CD4-positive, alpha-beta T cell (primary cell): ENCODE measurements at regions not wholly inside any gene's neighbourhood (a gene's known extent, or its start where the extent isn't known, plus 50 kb on each side); places are given as distances from the start of the nearest gene placed in this dataset.

Experiments
- ATAC-seq: fragments of 200-7000 bp; cut with Tn5 transposase; one replicate; pipeline ENCODE4 v1.10.0; 2022; ENCODE audit warnings: mild to moderate bottlenecking; ENCODE audit not compliant: poor library complexity
- CTCF ChIA-PET: fragments of 350-600 bp; sonication (Branson Sonifier 250); formaldehyde crosslinking; loops from one replicate; lab custom pipeline; 2021; ENCODE audit warnings: antibody characterized with exemption, inconsistent platforms; lab: Charles Lee
- POLR2A ChIA-PET: fragments of 350-600 bp; sonication (Branson Sonifier 250); formaldehyde crosslinking; loops from one replicate; lab custom pipeline; 2021; ENCODE audit warnings: antibody characterized with exemption, inconsistent platforms; lab: Charles Lee
- DNase-seq, 14 experiments: peaks; one replicate each; pipeline ENCODE4 v3.0.0-alpha.2; 2013 to 2020; ENCODE audit warnings: mixed read lengths in 2 of 14
- H3K27ac ChIP-seq, 2 donors: one replicate each; pipeline versions ENCODE4 v1.5.1 to v1.7.0; 2013; ENCODE audit warnings: low read length in 2 of 2, low read depth in 1 of 2, mild to moderate bottlenecking in 1 of 2
- H3K27me3 ChIP-seq, 2 experiments: 1 replicate in 1 of 2; 2 replicates in 1 of 2; pipeline versions ENCODE4 v1.6.1 to v1.7.0; 2013; ENCODE audit warnings: low read length in 2 of 2, control low read depth in 1 of 2, mild to moderate bottlenecking in 1 of 2, moderate library complexity in 1 of 2; ENCODE audit not compliant: insufficient read depth in 2 of 2, control insufficient read depth in 1 of 2
- H3K36me3 ChIP-seq: one replicate; pipeline ENCODE4 v1.6.1; 2013; ENCODE audit warnings: low read length, control low read depth; ENCODE audit not compliant: insufficient read depth
- H3K4me1 ChIP-seq: one replicate; pipeline ENCODE4 v1.6.1; 2013; ENCODE audit warnings: low read length, control low read depth; ENCODE audit not compliant: insufficient read depth
- H3K4me3 ChIP-seq: one replicate; pipeline ENCODE4 v1.5.1; 2013; ENCODE audit warnings: mild to moderate bottlenecking, low read length, moderate library complexity
- H3K9me3 ChIP-seq, 2 experiments: 1 replicate in 1 of 2; 2 replicates in 1 of 2; pipeline versions ENCODE4 v1.6.1 to v1.7.0; 2013; ENCODE audit warnings: low read length in 2 of 2, mild to moderate bottlenecking in 2 of 2, control low read depth in 1 of 2, moderate library complexity in 1 of 2; ENCODE audit not compliant: control insufficient read depth in 1 of 2, insufficient read depth in 1 of 2
- H3K27ac Mint-ChIP-seq: one replicate; pipeline ENCODE4 v1.8.0; 2020; ENCODE audit warnings: mixed read lengths
- H3K27me3 Mint-ChIP-seq: one replicate; pipeline ENCODE4 v1.8.0; 2021; ENCODE audit warnings: mixed read lengths
- H3K36me3 Mint-ChIP-seq: one replicate; pipeline ENCODE4 v1.8.0; 2021; ENCODE audit warnings: low read depth, mixed read lengths
- H3K4me1 Mint-ChIP-seq: one replicate; pipeline ENCODE4 v1.8.0; 2021; ENCODE audit warnings: low read depth, mixed read lengths
- H3K4me3 Mint-ChIP-seq: one replicate; pipeline ENCODE4 v1.8.0; 2020; ENCODE audit warnings: mild to moderate bottlenecking, mixed read lengths
- H3K9me3 Mint-ChIP-seq: one replicate; pipeline ENCODE4 v1.8.0; 2020; ENCODE audit warnings: mixed read lengths
- intact Hi-C, 2 experiments: fragments of 100-400 bp; cut with DNase I in 1 of 2; cut with micrococcal nuclease in 1 of 2; formaldehyde crosslinking; loops; one replicate each; pipeline versions ENCODE4 v1.15.1 to v1.9.0; 2023 to 2025; cut with DNase I, micrococcal nuclease
- TF ChIP-seq, protein P1 (sequence below): fragments of 200-600 bp; IDR thresholded peaks from one replicate; pipeline ENCODE4 v1.8.0; 2022; ENCODE audit warnings: antibody characterized with exemption, mild to moderate bottlenecking

DNA sequence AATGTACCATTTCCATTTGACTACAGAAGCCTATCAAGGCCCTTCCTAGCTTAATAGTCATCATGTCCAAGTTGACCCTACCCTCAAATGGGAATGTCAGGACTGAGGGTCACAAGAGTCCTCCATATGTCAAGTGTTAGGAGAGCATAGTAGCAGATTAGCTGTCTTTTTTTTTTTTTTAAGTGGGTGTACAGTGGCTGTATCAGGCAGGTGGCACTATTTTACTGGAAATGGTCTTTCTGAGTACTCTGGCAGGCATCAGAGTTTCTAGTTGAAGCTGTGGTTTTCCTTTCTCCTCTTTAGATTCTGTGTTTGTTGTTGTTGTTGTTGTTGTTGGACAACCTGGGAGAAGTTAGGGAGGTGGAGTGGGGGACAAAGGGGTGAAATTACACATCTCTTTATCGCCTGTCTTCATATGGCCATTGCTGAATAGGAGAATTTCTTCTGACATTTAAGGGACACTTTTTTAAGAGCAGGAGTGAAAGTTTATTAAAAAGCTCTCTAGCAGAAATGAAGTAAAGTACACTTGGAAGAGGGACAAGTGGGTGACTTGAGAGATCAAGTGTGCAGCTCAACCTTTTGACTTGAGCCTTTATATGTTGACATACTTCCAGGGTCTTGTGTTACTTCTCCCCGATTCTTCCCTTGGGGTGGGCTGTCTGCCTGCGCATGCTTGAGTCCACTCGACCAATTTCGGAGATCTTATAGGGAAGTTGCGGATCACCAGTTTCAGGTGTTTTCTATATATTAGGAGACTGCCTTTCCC, 104.1 kb upstream of the FOXP2 start:
- no peaks in the 10 kb centered on the region for H3K36me3 Mint-ChIP-seq
- no peak overlapping the region for H3K27ac Mint-ChIP-seq
- H3K4me3 Mint-ChIP-seq = no peak overlapping the region
- no peaks in the 10 kb centered on the region for H3K4me1 Mint-ChIP-seq
- Histone ChIP-seq H3K27ac (no peak overlapping the region), H3K9me3 (no peaks in the 10 kb centered on the region), H3K4me1 (no peaks in the 10 kb centered on the region), H3K4me3 (no peak overlapping the region), H3K27me3 (no peaks in the 10 kb centered on the region), H3K36me3 (no peaks in the 10 kb centered on the region)
- CTCF ChIA-PET = no interaction called here
- POLR2A ChIA-PET = no interaction called here
- no peaks in the 10 kb centered on the region for H3K9me3 Mint-ChIP-seq
- no peaks in the 10 kb centered on the region for H3K27me3 Mint-ChIP-seq
- DNase-seq (no peak), ATAC-seq (no peak)
- intact Hi-C loops = no loop called here
- TF ChIP-seq, protein P1, sequence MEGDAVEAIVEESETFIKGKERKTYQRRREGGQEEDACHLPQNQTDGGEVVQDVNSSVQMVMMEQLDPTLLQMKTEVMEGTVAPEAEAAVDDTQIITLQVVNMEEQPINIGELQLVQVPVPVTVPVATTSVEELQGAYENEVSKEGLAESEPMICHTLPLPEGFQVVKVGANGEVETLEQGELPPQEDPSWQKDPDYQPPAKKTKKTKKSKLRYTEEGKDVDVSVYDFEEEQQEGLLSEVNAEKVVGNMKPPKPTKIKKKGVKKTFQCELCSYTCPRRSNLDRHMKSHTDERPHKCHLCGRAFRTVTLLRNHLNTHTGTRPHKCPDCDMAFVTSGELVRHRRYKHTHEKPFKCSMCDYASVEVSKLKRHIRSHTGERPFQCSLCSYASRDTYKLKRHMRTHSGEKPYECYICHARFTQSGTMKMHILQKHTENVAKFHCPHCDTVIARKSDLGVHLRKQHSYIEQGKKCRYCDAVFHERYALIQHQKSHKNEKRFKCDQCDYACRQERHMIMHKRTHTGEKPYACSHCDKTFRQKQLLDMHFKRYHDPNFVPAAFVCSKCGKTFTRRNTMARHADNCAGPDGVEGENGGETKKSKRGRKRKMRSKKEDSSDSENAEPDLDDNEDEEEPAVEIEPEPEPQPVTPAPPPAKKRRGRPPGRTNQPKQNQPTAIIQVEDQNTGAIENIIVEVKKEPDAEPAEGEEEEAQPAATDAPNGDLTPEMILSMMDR = no peak

DNA sequence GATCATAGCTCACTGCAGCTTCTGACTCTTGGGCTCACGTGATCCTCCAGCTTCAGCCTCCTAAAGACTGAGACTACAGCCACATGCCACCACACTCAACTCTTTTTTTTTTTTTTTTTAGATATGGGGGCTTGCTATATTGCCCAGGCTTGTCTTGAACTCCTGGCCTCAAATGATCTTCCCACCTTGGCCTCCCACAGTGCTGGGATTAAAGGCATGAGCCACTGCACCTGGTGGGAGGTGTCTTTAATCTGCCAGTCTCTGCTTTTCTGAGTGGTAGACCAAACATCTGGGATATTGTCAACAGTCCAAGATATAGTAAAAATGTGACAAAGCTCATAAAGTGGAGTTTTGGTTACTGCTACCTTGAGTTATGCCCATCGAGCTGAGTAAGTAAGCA, 104.9 kb upstream of the FOXP2 start:
- ATAC-seq (no peak), DNase-seq (no peak)
- Mint-ChIP-seq H3K27me3 (no peaks in the 10 kb centered on the region), H3K36me3 (no peaks in the 10 kb centered on the region), H3K9me3 (no peaks in the 10 kb centered on the region), H3K27ac (no peak overlapping the region), H3K4me1 (no peaks in the 10 kb centered on the region), H3K4me3 (no peak overlapping the region)
- CTCF ChIA-PET = no interaction called here
- H3K9me3 ChIP-seq = no peaks in the 10 kb centered on the region
- H3K36me3 ChIP-seq = no peaks in the 10 kb centered on the region
- H3K27me3 ChIP-seq = no peaks in the 10 kb centered on the region
- POLR2A ChIA-PET = no interaction called here
- TF ChIP-seq, protein P1 = no peak
- no peak overlapping the region for H3K27ac ChIP-seq
- no peak overlapping the region for H3K4me3 ChIP-seq
- no peaks in the 10 kb centered on the region for H3K4me1 ChIP-seq
- intact Hi-C loops = no loop called here

DNA sequence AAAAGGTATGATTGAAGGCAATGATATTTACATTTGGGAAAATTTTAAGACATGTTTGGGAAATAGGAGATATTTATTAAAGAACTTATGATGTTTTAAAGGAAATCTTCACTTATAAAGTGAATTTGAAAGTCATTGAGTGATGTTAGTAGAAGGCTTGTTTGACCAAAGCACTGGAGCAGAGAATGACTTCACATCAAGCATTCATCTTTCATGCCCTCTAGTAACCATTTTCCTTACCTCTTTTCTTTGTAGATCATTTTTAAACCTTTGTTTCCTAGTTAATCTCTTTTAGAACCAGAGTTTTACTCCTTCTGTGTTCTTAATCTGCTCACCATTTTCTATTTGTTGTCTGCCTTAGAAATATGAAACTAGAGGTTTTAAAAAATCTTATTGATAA, 111.3 kb upstream of the FOXP2 start:
- ChIA-PET POLR2A (no interaction called here), CTCF (no interaction called here)
- TF ChIP-seq, protein P1 = no peak
- H3K27me3 ChIP-seq = no peaks in the 10 kb centered on the region
- no peak overlapping the region for H3K27ac ChIP-seq
- Mint-ChIP-seq H3K36me3 (no peaks in the 10 kb centered on the region), H3K27ac (no peak overlapping the region), H3K4me1 (no peaks in the 10 kb centered on the region), H3K27me3 (no peaks in the 10 kb centered on the region), H3K4me3 (no peak overlapping the region), H3K9me3 (no peaks in the 10 kb centered on the region)
- ATAC-seq (no peak), DNase-seq (no peak)
- no peaks in the 10 kb centered on the region for H3K36me3 ChIP-seq
- intact Hi-C loops = no loop called here
- no peaks in the 10 kb centered on the region for H3K9me3 ChIP-seq
- no peaks in the 10 kb centered on the region for H3K4me1 ChIP-seq
- H3K4me3 ChIP-seq = no peak overlapping the region
